ENCODE measurements at regions not wholly inside any gene's neighbourhood (a gene's known extent, or its start where the extent isn't known, plus 50 kb on each side); places are given as distances from the start of the nearest gene placed in this dataset.

DNA sequence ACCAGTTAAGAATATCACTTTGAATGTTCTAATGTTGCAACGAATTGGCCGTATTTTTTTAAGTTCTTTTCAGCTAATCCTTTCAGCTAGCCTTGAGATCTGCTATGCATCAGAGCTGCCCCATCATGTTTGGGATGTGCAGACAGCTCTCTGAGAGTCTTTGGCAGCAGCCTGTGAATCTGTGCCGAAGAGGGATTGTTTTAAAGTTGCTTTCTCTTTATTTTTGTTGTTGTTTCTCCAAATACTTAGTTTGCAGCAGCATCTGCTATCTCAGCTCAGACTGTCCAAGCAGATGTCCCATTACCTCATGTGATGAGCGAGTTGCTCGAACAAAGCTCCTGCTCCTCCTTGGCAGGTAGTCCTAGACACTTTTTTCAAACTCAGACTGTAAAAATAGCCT is 1002.5 kb upstream of the INTU start:
- TF ChIP-seq, protein P1, sequence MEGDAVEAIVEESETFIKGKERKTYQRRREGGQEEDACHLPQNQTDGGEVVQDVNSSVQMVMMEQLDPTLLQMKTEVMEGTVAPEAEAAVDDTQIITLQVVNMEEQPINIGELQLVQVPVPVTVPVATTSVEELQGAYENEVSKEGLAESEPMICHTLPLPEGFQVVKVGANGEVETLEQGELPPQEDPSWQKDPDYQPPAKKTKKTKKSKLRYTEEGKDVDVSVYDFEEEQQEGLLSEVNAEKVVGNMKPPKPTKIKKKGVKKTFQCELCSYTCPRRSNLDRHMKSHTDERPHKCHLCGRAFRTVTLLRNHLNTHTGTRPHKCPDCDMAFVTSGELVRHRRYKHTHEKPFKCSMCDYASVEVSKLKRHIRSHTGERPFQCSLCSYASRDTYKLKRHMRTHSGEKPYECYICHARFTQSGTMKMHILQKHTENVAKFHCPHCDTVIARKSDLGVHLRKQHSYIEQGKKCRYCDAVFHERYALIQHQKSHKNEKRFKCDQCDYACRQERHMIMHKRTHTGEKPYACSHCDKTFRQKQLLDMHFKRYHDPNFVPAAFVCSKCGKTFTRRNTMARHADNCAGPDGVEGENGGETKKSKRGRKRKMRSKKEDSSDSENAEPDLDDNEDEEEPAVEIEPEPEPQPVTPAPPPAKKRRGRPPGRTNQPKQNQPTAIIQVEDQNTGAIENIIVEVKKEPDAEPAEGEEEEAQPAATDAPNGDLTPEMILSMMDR (IDR thresholded peaks at IDR 0.05) = no peak

DNA sequence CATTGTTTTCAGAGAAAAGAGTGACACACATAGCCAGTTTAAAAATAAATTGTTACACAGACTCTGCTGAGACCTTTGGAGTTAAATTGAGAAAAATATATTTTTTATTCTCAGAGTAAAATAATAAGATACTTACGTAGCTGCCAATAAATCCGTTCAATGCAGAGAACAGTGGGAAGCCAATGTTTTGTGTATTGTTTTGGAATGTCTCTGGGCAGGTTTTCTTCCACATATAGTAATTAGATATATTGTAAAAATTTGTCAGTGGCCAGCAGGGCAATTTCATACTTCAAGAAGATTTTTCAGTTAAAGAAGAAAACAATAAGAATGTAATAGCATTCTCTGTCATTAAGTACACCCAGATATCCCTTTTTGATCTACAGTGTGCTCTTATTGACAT is 999.5 kb upstream of the INTU start:
- TF ChIP-seq, protein P1 (IDR thresholded peaks at IDR 0.05) = no peak

DNA sequence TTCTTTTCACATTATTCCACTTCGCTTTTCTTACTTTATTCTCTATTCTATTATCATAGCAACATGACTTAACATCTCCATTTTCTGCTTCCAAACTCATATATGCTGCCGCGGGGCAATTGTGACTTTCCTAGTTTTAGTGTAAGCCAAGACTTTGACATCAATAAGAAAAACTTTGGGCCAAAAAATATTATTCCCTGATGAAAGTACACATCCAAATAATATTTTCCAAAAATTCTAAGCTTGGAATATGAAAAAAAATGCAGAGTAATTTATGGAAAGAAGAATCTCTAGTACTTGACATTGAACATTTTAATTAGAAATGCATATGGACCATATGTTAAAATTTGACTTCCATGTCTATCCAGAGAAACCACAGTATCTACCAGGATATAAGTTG is 995.1 kb upstream of the INTU start:
- TF ChIP-seq, protein P1 (IDR thresholded peaks at IDR 0.05) = no peak

DNA sequence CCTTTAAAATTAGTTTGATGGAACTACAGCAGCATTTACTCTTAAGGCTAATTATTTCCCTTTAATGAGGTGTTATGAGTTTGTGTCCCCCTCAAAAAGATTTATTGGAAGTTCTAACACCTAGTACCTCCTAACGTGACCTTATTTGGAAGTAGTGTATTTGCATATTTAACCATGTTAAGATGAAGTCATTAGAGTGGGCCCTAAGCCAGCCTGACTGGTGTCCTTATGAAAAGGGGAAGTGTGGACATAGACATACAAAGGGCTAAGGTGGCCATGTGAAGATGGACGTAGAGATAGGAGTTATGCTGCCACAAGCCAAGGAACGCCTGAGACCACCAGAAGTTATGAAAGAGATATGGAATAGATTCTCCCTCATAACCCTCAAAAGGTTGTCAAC is 985.4 kb upstream of the INTU start:
- TF ChIP-seq, protein P1 (IDR thresholded peaks at IDR 0.05) = no peak

DNA sequence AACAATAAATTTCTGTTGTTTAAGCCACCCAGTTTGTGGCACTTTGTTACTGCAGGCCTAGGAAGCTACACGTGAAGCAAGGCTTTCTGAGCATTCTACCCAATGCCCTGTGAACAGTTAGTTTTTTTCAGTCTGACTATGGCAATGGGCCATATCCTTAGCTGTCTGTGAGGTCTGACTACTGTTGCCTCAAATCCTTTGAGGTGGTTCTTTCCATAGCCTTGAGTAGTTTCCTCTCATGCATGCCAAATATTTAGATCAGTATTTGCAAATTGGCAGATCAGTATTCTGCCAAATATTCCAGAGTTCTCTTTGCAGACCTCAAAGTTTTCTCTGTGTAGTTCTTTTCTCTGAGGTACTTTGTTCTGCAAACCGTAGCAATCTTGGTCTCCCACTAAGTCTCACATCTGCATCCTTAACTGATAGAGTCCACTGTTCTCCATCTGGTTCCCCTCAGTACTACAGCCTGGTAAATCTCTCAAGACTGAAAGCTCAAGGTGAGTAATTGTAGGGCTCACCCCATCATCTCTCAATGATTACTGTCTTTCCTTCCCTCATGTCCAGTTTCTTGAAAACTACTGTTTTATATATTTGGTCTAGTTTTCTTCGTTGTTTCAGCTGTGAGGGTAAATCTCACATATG is 984.9 kb upstream of the INTU start:
- TF ChIP-seq, protein P1 (IDR thresholded peaks at IDR 0.05) = no peak

DNA sequence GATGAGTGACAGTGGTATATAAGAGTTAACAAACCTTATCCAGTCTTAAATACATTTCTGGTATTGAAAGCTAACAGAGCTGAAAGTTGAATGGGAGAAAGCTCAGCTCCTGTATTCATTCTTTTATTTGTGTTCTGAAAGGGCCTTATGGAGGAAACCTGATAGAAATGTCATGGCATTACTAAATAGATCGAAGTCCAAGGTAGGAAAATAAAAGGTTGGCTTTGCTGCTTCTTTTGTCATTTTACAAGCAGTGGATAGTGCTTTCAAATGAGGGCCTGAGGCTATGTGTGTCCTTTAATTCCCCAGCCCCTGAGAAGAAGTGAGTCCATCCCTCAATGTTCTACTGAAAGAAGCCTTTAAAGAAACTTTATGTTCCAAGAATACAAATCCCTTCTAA is 974.3 kb upstream of the INTU start:
- TF ChIP-seq, protein P1 (IDR thresholded peaks at IDR 0.05) = no peak

DNA sequence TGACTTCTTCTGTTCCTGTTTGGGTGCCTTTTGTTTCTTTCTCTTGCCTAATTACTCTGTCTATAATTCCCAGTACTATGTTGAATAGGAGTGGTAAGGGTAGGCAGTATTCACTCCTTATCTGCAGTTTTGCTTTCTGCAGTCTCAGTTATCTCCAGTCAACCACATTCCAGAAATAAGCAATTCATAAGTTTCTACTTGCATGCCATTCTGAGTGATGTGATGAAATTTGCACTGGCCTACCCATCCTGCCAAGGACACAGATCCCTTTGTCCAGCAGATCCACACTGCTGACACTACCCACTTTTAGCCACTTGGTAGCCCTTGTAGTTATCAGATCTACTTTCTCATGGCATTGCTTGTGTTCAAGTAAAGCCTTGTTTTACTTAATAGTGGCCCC is 971.6 kb upstream of the INTU start:
- TF ChIP-seq, protein P1 (IDR thresholded peaks at IDR 0.05) = no peak

DNA sequence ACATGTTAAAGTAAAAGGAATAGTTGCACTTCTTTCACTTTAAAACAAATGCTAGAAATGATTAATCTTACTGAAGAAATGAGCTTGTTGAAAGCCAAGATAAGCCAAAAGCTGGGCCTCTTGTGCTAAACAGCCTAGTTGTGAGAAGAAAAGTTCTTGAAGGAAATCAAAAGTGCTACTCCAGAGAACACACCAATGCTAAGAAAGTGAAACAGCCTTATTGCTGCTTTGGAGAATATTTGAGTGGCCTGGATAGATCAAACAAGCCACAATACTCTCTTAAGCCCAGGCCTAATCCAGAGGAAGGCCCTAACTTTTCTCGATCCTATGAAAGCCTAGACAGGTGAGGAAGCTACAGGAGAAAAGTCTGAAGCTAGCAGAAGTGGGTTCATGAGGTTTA is 967.9 kb upstream of the INTU start:
- TF ChIP-seq, protein P1 (IDR thresholded peaks at IDR 0.05) = no peak
